Activated CD8-positive, alpha-beta memory T cell treated with anti-CD3 and anti-CD28 coated beads, Interleukin-2, amount 10 ng/mL, durations not matched to agents 7 days and 5 days (primary cell): ENCODE measurements at regions not wholly inside any gene's neighbourhood (a gene's known extent, or its start where the extent isn't known, plus 50 kb on each side); places are given as distances from the start of the nearest gene placed in this dataset.

Source experiments
- ATAC-seq: fragments of 150-1000 bp; cut with Tn5 transposase; one replicate; pipeline ENCODE4 v1.10.0; 2021; ENCODE audit warnings: moderate library complexity
- CTCF ChIA-PET: fragments of 350-600 bp; sonication (Branson Sonifier 250); formaldehyde crosslinking; loops from one replicate; lab custom pipeline; 2021; ENCODE audit warnings: antibody characterized with exemption; lab: Charles Lee
- DNase-seq: peaks from one replicate; pipeline ENCODE4 v3.0.0-alpha.2; 2020
- H3K27ac Mint-ChIP-seq: one replicate; pipeline ENCODE4 v1.8.0; 2021; ENCODE audit warnings: mild to moderate bottlenecking, mixed read lengths
- H3K27me3 Mint-ChIP-seq: one replicate; pipeline ENCODE4 v1.8.0; 2021; ENCODE audit warnings: mixed read lengths
- H3K36me3 Mint-ChIP-seq: one replicate; pipeline ENCODE4 v1.8.0; 2021; ENCODE audit warnings: mild to moderate bottlenecking, mixed read lengths
- H3K4me1 Mint-ChIP-seq: one replicate; pipeline ENCODE4 v1.8.0; 2021; ENCODE audit warnings: mixed read lengths
- H3K4me3 Mint-ChIP-seq: one replicate; pipeline ENCODE4 v1.8.0; 2021; ENCODE audit warnings: mild to moderate bottlenecking, moderate library complexity, mixed read lengths
- H3K9me3 Mint-ChIP-seq: one replicate; pipeline ENCODE4 v1.8.0; 2022; ENCODE audit warnings: low read depth, mixed read lengths

DNA sequence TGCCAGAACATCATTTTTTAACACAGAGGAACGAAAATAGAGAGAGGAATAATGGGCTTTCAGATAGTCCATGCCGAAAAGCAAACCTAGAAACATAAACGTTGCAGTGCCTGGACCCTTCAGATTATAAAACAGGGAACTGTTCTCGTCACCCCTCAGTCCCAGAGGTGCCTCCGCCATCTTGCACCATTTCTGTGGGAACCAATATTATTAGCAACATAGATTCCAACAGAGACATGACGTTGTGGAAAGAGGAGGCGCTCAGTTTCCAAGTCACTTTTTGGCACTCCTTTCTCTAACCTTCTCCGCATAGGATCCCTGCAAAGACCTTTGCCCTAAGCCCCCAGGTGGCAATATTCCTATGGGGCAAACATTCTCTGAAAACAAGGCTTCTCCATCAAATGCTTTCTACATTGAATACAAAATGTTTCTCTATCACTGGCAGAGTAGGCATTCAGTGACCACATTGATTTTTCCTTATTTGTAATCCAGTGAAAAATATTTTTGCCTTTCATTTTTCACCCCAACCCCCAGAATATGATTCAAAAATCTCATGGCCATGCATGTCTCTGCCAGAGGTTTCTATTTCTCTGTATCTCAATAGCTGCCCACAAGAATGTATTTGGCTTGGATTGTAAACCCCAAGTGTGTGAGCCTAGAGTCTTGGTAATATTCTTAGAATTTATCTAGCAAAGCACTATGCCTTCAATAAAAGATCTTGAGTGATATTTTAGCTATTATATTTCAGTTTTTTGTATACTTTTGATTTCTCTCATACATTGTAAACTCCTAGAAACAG, 500.8 kb upstream of the WWC1 start:
- DNase-seq (no peak), ATAC-seq (no peak)
- Mint-ChIP-seq H3K4me3 (no peak overlapping the region), H3K27me3 (no peaks in the 10 kb centered on the region), H3K27ac (no peak overlapping the region), H3K9me3 (no peaks in the 10 kb centered on the region), H3K4me1 (no peaks in the 10 kb centered on the region), H3K36me3 (no peaks in the 10 kb centered on the region)
- CTCF ChIA-PET: no interaction called here

DNA sequence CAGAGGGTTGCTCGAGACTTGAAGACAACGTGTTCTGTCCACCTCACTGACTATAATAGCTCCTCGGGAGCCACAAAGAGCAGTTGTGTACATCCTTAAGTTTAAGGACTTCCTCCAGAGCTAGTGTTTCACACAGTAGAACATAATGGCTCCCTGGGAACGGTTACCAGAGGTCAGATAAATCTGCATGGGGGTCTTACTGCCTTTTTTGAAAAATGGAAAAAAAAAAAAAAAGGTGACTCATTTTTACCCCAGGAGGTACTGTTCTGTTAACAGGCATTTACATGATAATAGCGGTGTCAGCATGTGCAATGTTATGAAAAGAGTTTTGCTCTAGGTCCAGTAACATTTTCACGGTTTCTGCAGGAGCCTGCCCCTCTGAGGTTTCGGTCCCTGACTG, 498.9 kb upstream of the WWC1 start:
- DNase-seq: no peak
- Mint-ChIP-seq H3K27me3 (no peaks in the 10 kb centered on the region), H3K36me3 (no peaks in the 10 kb centered on the region), H3K4me3 (no peak overlapping the region), H3K27ac (no peak overlapping the region), H3K4me1 (no peaks in the 10 kb centered on the region), H3K9me3 (no peaks in the 10 kb centered on the region)
- CTCF ChIA-PET: no interaction called here
- no peak for ATAC-seq

GRCh38 chr5:167793700-167794099, 497.7 kb upstream of the WWC1 start:
- ATAC-seq (no peak), DNase-seq (no peak)
- Mint-ChIP-seq H3K9me3 (no peaks in the 10 kb centered on the region), H3K36me3 (no peaks in the 10 kb centered on the region), H3K4me3 (no peak overlapping the region), H3K4me1 (no peaks in the 10 kb centered on the region), H3K27me3 (no peaks in the 10 kb centered on the region), H3K27ac (no peak overlapping the region)
- CTCF ChIA-PET: no interaction called here

- Mint-ChIP-seq H3K4me3 (no peak overlapping the region), H3K4me1 (no peaks in the 10 kb centered on the region), H3K36me3 (no peaks in the 10 kb centered on the region), H3K27ac (no peak overlapping the region), H3K9me3 (no peaks in the 10 kb centered on the region), H3K27me3 (no peaks in the 10 kb centered on the region)
- CTCF ChIA-PET: no interaction called here
- DNase-seq (no peak), ATAC-seq (no peak)
These were observed 497.3 kb upstream of the WWC1 start for GRCh38 chr5:167794121-167794520.

DNA sequence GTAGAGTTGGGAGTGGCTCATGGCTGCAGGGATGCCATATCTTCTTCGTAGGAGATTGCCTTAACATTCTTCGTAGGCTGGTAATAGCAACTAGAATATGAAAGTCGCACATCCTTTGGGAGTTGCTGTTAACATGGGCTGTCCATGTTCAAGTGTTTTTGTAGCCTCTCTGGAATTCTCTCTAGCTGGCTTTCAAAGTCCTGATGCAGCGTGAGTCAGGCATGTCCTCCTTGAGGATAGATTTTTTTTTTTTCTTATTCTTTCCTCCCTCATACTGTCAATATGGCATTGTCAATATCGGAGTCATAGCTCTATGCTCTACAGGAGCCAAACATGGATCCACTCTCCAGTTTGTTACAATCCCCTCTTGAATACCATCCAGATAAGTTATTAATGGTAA, 494.8 kb upstream of the WWC1 start:
- Mint-ChIP-seq H3K9me3 (no peaks in the 10 kb centered on the region), H3K36me3 (no peaks in the 10 kb centered on the region), H3K27ac (no peak overlapping the region), H3K27me3 (no peaks in the 10 kb centered on the region), H3K4me1 (no peaks in the 10 kb centered on the region), H3K4me3 (no peak overlapping the region)
- ATAC-seq (no peak), DNase-seq (no peak)
- CTCF ChIA-PET: no interaction called here

DNA sequence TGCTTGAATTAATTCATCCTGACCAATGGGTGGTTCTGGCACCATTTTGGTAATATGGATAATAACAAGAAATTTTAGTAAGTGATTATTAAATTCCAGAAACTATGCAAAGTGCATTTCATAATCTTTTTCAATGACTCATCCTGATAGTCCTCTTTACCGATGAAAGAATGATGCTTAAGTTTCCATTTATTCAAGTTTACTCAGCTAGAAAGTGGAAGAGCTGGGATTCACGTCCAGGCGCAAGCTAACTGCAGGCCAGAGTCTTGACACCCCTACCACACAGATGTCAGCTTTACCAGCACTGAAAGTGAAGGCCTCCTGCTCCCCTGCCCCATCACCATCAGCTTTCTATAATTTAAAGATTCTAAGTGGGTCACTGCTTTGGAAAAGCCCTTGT, 493.5 kb upstream of the WWC1 start:
- Mint-ChIP-seq H3K4me1 (no peaks in the 10 kb centered on the region), H3K9me3 (no peaks in the 10 kb centered on the region), H3K27me3 (no peaks in the 10 kb centered on the region), H3K27ac (no peak overlapping the region), H3K4me3 (no peak overlapping the region), H3K36me3 (no peaks in the 10 kb centered on the region)
- ATAC-seq: no peak
- no peak for DNase-seq
- CTCF ChIA-PET: no interaction called here

- no peaks in the 10 kb centered on the region for H3K27me3 Mint-ChIP-seq
- CTCF ChIA-PET: no interaction called here
- no peaks in the 10 kb centered on the region for H3K9me3 Mint-ChIP-seq
- H3K27ac Mint-ChIP-seq: no peak overlapping the region
- no peak overlapping the region for H3K4me3 Mint-ChIP-seq
- ATAC-seq: no peak
- no peaks in the 10 kb centered on the region for H3K36me3 Mint-ChIP-seq
- H3K4me1 Mint-ChIP-seq: no peaks in the 10 kb centered on the region
- no peak for DNase-seq
These were observed 493.0 kb upstream of the WWC1 start for GRCh38 chr5:167798448-167798847.

DNA sequence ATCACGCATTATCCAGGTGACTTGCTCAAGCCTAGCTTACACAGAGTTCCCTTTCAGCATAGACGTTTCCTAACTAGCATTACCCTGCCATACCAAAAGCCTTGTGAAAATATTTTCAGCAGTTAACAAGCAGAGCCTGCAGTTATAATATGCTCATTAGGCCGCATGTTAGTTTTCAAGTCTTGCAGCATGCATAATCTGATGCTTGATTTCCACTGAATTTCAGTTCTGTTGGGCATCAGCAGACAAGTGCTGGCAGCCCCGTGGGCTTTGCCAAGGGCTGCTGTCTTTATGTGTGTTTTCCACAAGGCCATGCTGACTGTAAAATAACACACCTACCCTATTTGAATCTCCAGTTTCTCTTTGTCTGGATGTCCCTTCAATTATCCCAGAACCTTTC, 491.0 kb upstream of the WWC1 start:
- Mint-ChIP-seq H3K4me3 (no peak overlapping the region), H3K9me3 (no peaks in the 10 kb centered on the region), H3K4me1 (no peaks in the 10 kb centered on the region), H3K36me3 (no peaks in the 10 kb centered on the region), H3K27ac (no peak overlapping the region), H3K27me3 (no peaks in the 10 kb centered on the region)
- CTCF ChIA-PET: no interaction called here
- ATAC-seq (no peak), DNase-seq (no peak)

- Mint-ChIP-seq H3K4me3 (no peak overlapping the region), H3K36me3 (no peaks in the 10 kb centered on the region), H3K4me1 (no peaks in the 10 kb centered on the region), H3K27me3 (no peaks in the 10 kb centered on the region), H3K9me3 (no peaks in the 10 kb centered on the region), H3K27ac (no peak overlapping the region)
- CTCF ChIA-PET: no interaction called here
- DNase-seq (no peak), ATAC-seq (no peak)
These were observed 489.4 kb upstream of the WWC1 start for GRCh38 chr5:167801999-167802398.

- DNase-seq (no peak), ATAC-seq (no peak)
- Mint-ChIP-seq H3K4me1 (no peaks in the 10 kb centered on the region), H3K9me3 (no peaks in the 10 kb centered on the region), H3K4me3 (no peak overlapping the region), H3K27me3 (no peaks in the 10 kb centered on the region), H3K27ac (no peak overlapping the region), H3K36me3 (no peaks in the 10 kb centered on the region)
- CTCF ChIA-PET: no interaction called here
These were observed 488.6 kb upstream of the WWC1 start for GRCh38 chr5:167802755-167803431.

- Mint-ChIP-seq H3K4me1 (no peaks in the 10 kb centered on the region), H3K9me3 (no peaks in the 10 kb centered on the region), H3K36me3 (no peaks in the 10 kb centered on the region), H3K27ac (no peak overlapping the region), H3K4me3 (no peak overlapping the region), H3K27me3 (no peaks in the 10 kb centered on the region)
- ATAC-seq (no peak), DNase-seq (no peak)
- CTCF ChIA-PET: no interaction called here
These were observed 486.8 kb upstream of the WWC1 start for GRCh38 chr5:167804512-167805220.

GRCh38 chr5:167810573-167810972, 480.9 kb upstream of the WWC1 start:
- DNase-seq (no peak), ATAC-seq (no peak)
- Mint-ChIP-seq H3K9me3 (no peaks in the 10 kb centered on the region), H3K27ac (no peak overlapping the region), H3K4me3 (no peak overlapping the region), H3K27me3 (no peaks in the 10 kb centered on the region), H3K36me3 (no peaks in the 10 kb centered on the region), H3K4me1 (no peaks in the 10 kb centered on the region)
- CTCF ChIA-PET: no interaction called here

GRCh38 chr5:167812871-167813270, 478.6 kb upstream of the WWC1 start:
- no peak for DNase-seq
- Mint-ChIP-seq H3K27ac (no peak overlapping the region), H3K27me3 (no peaks in the 10 kb centered on the region), H3K4me1 (no peaks in the 10 kb centered on the region), H3K4me3 (no peak overlapping the region), H3K36me3 (no peaks in the 10 kb centered on the region), H3K9me3 (no peaks in the 10 kb centered on the region)
- no peak for ATAC-seq
- CTCF ChIA-PET: no interaction called here

DNA sequence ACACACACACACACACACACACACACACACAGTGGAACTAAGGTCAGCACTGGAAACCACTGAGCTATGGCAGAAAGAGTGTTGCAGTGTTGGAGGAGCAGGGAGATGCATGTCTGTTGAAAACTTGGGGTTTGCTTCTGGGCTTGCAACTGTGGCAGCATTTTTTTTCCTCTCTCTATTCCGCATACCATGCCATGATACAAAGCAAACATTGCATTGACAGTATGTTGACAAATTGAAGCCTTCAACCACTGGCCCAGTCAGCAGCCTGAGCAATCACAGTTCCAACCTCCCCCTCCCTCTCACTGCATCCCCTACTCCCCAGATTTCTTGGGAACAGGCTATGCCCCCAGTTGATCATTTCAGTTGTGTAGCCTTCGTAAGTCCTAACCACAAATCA, 478.1 kb upstream of the WWC1 start:
- Mint-ChIP-seq H3K36me3 (no peaks in the 10 kb centered on the region), H3K27me3 (no peaks in the 10 kb centered on the region), H3K4me3 (no peak overlapping the region), H3K4me1 (no peaks in the 10 kb centered on the region), H3K27ac (no peak overlapping the region), H3K9me3 (no peaks in the 10 kb centered on the region)
- ATAC-seq: no peak
- no peak for DNase-seq
- CTCF ChIA-PET: no interaction called here
